Inflammatory macrophage (primary cell): ENCODE measurements at regions not wholly inside any gene's neighbourhood (a gene's known extent, or its start where the extent isn't known, plus 50 kb on each side); places are given as distances from the start of the nearest gene placed in this dataset.
"Not testable (repeated sequence)": the region's sequence is repeated elsewhere in the genome, so short reads cannot be mapped to it uniquely, and the experiment has no call there.

ENCODE experiments used
- DNase-seq, 2 donors: peaks; one replicate each; pipeline ENCODE4 v3.0.0-alpha.2; 2020 to 2022

DNA sequence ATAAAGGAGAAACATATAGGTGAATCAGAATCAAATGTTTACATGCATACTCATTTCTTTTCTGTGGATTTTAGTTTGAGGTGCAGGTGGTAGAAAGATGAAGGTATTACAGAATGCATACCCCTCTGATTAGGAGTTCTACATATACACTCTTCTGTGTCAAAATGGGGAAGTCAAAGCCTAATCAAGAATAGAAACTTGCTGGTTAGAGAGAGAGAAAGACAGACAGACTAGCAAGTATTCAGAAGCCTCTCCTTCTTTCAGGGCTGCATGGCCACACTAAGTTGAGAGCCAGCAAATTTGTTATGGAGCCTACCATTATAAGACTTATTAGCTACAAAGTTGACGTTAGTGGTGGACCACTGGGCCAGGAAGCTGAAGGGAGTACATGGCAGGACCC lies 358.3 kb upstream of the EYS start:
- DNase-seq, result no peak

DNA sequence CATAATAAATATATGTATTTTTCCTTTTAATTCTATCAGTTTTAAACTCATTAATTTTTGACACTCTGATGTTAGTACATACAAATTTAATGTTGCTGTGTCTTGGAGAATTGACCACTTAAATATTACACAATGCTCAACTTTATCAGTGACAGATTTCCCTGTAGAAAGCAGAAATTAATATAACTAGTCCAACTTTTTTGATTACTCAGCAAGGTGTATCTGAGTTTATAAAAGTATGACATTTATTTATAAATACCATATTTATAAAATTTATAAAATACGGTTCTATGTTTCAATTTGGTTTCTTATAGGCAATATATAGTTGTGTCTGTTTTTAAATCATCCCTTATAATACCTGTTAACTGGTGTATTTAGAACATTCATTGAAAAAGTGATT lies 350.0 kb upstream of the EYS start:
- DNase-seq, result no peak

GRCh38 chr6:66054967-66055366 lies 347.9 kb upstream of the EYS start:
- DNase-seq, result no peak

GRCh38 chr6:66051812-66052211 lies 344.8 kb upstream of the EYS start:
- no peak for DNase-seq

DNA sequence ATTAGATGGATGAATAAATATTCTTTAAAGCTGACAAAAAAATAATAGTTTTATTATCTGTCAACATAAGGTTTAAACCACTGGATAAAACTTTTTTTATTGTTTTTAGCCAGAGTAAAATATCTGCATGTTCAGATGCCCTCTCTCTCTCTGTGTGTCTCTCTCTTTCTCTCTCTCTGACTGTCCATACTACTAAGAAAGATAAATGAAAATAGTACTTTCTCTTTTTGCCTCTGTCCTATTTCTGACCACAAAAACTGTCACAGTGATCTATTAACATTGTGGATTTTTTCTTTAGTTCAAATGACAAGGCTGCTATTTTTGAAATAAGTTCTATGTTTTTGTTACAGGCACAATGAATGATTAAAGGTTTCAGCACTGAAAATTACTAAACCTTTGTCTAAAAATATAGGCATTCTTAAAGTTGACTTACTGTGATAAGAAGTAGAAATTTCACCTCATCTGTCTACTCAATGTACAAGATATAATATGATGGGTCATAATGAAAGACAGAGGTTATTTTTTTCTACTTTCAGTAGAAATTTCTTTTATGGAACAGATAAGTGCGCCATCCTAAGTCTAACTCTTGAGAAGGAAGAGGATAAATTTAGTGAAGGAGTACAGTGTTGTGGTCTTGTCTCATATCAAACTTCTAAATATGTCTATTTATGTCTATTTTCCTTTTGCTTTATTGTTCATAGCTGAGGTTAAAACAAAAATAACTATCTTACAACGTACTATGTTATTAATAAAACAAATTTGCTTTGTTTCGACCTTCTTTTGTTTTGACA lies 341.9 kb upstream of the EYS start:
- DNase-seq, result no peak

DNA sequence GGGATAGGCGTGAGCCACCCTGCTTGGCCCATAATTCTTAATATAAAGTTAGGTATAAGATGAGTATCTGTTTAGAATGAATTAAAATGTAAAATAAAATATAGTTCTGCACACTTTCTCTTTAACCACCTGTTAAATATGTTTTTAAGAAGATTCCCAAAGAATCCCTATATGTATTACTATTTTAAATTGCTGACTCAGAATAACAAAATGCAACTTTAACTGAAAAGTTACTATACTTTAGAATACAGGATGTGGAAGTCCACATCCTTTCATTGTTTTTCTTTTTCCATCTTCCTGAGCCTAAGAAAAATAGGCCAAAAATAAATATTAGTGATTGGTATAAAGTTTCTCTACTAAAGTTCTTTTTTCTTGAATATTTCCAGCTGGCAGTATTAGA lies 325.6 kb upstream of the EYS start:
- DNase-seq, result no peak

GRCh38 chr6:66029391-66029790 lies 322.4 kb upstream of the EYS start:
- no peak for DNase-seq

DNA sequence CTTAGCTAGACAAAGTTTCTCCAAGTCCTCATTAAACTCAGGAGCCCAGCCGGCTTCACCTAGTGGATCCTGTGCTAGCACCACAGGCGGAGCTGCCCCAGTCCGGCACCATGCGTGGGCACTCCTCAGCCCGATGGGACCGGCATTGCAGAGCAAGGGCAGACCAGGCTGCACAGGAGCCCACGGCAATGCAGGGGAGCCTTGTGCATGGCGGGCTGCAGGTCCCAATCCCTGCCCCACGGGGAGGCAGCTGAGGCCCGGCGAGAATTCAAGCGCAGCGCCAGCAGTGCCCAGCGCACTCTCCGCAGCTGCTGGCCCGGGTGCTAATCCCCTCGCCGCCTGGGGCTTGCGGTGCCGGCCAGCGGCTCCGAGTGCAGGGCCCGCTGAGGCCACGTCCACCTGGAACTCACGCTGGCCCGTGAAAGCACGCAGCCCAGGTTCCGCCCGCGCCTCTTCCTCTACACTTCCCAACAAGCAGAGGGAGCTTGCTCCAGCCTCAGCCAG lies 292.3 kb upstream of the EYS start:
- DNase-seq, result no peak

DNA sequence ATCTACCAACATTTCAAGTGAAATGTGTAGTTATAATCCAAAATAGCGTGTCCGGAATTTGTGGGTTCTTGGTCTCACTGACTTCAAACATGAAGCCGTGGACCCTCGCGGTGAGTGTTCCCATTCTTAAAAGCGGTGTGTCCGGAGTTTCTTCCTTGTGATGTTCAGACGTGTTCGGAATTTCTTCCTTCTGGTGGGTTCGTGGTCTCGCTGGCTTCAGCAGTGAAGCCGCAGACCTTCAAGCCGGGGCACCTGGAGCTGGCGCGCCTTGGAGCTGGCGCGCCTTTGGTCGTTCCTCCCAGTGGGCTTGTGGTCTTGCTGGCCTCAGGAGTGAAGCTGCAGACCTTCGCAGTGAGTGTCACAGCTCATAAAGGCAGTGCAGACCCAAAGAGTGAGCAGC lies 291.5 kb upstream of the EYS start:
- no peak for DNase-seq

DNA sequence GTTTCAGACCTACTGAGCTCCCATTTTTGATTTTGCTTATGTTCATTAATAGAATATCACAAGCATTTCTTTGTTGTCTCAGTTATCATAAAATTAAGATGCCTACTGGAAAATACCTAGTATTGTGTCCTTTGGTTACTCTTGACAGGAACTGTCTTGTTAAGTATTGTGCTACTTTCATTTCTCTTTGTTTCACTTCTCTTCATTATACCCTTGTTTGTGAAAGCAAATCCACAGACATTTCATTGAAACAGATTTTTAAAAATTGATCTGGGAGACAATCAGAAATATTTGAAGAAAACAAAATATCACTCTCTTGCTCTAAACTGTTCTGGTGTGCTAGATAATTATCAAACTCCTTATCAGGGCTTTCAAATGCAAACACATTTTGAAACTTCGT lies 290.5 kb upstream of the EYS start:
- no peak for DNase-seq

- DNase-seq, result no peak
Measured at GRCh38 chr6:65996096-65996495, 289.1 kb upstream of the EYS start.

DNA sequence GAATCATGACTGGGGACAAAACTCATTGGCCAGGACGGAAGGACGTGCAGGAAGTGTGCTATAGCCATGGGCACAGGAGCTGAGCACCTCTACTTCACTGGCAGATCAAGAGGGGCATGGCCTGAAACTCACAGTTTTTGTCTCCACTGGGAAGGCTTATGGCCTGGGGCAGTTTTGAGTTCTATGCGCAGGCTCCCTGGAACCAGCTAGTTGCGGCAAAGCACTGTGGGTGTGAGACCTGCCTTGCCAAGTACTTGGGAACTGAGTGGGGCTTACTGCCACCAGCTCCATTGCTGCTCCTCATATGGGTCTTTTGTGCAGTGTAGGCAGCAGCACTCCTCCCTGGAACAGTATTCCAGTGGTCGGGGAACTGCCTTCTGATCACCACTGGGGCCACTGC lies 282.6 kb upstream of the EYS start:
- DNase-seq, result no peak

DNA sequence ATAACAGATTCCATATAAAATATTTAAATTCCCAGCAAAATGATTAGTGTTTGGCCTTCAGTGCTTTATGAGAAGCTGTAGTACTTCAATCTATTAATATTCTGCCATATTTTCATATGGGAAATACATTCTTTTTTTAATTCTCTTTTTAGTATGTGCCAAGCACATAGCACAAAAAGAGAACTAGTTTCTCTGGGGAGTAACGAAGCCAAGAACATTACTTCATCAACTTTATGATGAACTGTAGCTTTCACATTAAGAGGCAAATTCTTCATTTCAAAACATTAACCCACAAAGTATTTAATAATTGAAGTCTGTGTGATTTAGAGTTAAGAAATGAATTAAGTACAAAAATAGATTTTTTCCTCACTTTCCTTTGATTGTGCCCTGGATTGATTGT lies 281.0 kb upstream of the EYS start:
- DNase-seq, result no peak

DNA sequence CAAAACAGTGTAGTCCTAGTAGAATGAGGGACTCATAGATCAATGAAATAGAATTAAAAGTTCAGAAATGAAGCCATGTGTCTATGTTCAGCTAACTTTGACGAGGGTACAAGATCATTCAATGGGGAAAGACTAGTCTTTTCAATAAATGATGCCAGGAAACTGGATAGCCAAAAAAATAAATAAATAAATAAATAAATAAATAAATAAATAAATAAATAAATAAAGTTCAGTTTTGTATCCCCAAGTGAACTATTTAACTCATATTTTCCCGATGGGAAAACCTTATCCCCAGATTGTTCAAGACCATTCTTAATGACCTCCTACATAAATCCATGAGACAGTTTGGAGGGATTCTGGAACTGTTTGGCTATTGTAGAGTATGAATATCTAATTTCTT lies 277.1 kb upstream of the EYS start:
- DNase-seq, result no peak

GRCh38 chr6:65979120-65979519 lies 272.1 kb upstream of the EYS start:
- DNase-seq, result no peak

- not testable (repeated sequence) for DNase-seq
Measured at GRCh38 chr6:65971252-65971651, 264.2 kb upstream of the EYS start.

DNA sequence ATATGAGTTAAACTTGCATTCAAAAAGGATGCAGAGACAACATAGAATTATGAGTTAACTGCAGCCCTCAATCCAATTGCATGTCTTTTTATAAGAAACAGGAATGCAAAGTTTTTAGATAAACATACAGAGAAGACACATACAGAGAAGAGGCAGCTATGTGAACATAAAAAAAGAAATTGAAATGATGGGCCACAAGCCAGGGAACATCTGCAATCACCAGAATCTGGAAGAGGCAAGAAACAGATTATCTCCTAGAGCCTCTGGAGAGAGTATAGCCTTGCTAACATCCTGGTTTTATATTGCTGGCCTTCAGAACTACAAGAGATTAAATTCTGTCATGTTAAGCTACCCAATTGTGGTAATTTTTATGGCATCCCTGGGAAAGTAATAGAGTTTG lies 257.2 kb upstream of the EYS start:
- no peak for DNase-seq

DNA sequence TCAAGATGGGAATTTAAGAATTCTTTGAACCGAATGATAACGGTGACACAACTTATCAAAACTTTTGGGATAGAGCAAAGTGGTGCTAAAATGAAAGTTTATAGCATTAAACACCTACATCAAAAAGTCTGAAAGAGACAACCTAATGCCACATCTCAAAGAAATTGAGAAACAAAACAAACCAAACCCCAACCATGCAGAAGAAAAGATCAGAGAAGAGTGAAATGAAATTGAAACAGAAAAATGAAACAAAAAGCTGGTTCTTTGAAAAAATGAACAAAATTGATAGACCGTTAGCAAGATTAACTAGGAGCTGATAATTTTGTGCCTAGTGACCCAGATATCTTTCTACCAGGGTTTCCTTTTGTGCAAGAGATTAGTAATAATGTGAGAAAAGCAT lies 248.0 kb upstream of the EYS start:
- DNase-seq, result no peak

DNA sequence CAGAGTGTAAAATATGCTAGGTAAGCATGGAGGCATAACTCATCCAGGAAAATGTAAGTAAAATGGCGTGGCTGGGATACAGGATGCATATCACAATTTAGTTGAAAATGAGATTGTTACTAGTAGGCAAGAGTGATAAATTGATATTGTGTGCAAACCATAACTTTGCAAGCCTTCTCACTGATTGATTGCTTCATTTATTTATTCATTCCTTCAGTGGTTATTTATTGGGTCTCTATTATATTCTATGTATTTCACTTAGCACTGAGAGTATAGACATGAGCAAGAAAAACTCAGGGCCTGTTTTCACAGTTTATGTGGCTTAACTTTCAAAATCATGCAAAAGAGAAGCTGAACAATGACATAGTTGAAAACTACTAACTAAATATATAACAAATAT lies 241.0 kb upstream of the EYS start:
- DNase-seq, result no peak

GRCh38 chr6:65943548-65943947 lies 236.5 kb upstream of the EYS start:
- no peak for DNase-seq

GRCh38 chr6:65943051-65943450 lies 236.0 kb upstream of the EYS start:
- no peak for DNase-seq

DNA sequence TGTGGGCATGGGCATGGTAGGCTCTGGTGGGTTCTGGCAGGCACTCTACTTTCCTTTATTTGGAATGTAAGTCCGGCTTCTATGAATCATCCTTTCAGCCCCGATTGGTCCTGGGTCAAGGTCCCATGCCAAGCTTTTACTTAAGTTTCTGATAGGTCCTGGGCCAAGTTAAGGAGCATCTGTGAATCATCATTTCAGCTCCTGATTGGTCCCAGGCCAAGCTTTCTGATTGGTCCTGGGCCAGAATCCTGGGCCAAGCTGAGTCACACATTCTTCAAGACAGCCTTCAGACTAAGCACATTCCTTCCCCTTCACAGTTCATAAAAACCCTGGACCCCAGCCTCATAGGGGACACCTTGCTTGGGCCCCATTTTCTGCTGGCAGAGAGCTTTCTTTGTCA lies 231.0 kb upstream of the EYS start:
- DNase-seq, result no peak

DNA sequence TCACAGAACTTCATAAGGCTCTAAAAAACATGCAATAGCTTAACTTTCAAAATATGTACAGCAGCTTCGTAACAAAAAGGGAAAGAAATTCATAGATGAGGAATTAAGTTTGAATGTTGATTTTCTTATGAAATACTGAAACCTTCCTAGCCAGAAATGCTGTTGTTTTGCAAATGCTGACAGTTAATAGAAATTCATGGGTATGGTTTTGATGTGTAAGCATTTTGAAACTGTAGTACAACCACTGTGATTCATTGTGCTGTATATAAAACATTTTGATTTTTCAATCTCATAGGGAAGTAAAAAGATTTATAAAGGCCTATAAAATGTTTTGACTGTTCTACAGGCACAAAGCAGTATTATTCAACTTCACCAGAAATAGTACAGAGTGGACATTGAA lies 228.4 kb upstream of the EYS start:
- DNase-seq, result no peak

DNA sequence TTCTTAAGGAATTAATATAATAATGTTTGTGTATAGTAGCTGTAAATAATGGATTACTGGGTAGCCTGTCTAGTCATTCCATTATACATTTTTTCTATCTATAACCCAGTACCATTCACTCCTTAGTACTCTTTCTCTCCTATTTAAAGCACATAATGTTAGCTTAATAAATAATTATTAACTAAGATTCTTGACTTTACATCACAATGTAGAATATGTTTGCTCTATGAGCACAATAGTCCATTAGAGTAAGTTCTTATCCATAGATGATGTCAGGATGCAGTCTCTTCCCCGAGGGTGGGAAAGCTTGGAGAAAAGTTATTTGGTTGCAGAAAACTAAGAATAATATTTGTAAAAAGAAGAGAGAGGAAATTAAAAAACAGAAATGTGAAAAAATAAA lies 226.4 kb upstream of the EYS start:
- no peak for DNase-seq

- no peak for DNase-seq
Measured at GRCh38 chr6:65927141-65927540, 220.1 kb upstream of the EYS start.
